ENCODE measurements at regions not wholly inside any gene's neighbourhood (a gene's known extent, or its start where the extent isn't known, plus 50 kb on each side); places are given as distances from the start of the nearest gene placed in this dataset.
"Not testable (repeated sequence)": the region's sequence is repeated elsewhere in the genome, so short reads cannot be mapped to it uniquely, and the experiment has no call there.

DNA sequence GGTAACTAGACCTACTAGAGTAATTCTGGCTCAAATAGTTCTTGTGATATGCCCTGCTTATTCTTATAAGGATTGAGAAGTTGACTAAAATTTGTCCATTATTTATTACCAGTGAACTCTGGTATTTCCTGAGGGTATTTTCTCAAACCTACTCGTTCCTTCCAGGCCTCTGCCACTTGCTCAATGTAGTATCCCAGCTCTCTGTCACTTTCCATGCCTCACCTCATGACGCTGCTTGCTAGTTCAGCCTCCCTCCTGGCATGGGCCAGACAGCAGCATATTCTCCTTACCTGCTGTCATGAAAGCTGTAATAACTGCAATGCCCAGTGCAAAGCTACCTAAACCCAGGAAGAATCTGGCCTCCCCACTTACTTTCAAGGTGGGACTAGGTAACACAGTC is 602.9 kb upstream of the ADAMTS5 start:
- DNase-seq (ENCODE audit: low spot score) = no peak

DNA sequence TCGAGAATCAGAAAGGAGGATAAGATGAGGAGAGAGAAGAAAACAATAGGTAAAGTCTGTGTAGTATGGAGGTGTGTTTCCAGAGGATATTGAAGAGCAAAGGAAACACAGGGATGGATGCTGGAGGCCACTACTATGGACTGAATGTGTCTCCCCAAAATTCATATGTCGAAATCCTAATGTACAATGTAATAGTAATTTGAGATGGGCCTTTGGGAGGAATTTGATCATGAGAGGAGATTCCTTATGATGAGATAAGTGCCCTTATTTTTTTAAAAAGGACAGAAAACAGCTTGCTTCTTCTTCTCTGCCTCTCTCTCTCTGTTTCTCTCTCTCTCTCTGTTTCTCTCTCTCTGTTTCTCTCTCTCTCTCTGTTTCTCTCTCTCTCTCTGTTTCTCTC is 602.2 kb upstream of the ADAMTS5 start:
- DNase-seq (ENCODE audit: low spot score) = no peak

DNA sequence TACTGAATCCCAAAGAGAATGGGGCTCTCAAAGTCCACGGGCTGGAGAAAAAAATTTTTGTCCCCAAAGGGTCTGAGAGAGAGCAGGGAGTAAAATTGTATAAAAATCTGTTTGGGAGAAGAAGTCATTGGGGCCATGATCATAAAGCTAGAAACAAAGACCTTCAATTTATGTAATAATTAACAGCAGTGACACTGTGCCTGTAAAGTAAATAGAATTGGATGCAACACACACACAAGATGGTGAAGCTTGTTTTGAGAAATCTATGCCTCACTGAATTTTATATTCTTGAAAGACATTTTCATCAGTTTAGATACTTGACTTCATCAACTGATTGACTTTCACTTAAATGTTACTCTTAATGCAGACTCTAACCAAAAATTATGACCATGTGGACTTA is 600.5 kb upstream of the ADAMTS5 start:
- DNase-seq (ENCODE audit: low spot score) = no peak

DNA sequence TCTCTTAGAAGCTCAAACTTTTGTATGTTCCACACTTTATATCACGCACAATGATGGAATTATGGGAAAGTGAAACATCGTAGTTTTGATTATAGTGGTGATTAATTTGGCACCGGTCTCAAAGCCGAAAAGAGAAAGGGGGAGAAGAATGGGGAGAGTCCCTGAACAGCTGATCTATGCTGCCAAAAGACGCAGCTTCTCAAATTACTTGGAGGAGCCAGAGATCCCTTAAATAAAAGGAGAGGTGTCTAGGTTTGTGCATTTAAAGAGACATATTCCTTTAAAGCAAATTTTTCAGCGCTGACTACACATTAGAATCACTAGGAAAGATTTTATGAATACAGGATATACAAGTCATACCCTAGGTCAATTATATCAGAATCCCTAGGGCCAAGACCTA is 599.6 kb upstream of the ADAMTS5 start:
- DNase-seq (ENCODE audit: low spot score) = no peak

DNA sequence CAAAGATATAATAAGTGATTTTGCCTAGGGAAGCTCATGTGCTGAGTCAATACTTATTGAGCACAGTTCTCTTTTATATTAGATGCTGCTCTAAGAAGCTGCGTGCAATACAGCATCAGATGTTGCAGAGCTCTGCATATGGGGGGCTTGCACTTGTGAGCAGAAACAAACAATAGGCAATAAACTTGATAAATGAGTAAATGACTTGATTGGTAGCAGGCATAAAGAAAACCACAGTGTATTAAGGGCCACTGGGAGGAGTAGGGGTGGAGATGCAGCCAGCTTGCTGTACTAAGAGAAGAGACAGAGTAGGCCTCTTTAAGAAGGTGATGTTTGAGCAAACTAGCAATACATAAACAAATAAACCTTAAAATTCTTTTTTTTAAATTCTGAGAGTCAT is 598.5 kb upstream of the ADAMTS5 start:
- no peak for DNase-seq (ENCODE audit: low spot score)

DNA sequence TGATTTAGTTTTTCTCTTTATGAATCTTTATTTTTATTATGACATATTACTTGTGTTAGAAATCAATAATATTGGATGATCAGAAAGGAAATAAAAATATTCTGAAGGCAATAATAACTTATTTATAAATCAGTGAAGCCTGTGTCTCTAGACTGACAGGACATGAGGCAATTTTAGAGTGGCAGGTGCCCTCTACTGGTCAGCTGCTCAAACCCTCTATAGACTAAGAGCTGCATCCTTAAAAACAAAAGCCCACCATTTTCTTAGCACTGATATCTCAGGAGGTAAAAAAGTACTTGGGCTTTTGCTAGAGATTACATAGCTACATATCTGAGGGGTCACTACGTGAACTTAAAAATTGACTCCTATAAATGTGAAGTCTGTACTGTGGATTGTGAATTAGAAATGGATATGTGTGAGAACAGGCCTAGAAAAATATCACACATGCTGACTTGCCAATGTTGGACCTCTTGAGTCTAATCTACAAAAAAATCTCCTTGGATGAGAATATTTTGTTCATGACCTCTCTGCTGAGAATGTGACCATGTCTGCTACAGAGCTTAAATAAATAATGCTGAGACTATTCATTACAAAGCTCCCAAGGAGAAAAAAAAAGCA is 597.9 kb upstream of the ADAMTS5 start:
- DNase-seq (ENCODE audit: low spot score) = peak; percentile 42

DNA sequence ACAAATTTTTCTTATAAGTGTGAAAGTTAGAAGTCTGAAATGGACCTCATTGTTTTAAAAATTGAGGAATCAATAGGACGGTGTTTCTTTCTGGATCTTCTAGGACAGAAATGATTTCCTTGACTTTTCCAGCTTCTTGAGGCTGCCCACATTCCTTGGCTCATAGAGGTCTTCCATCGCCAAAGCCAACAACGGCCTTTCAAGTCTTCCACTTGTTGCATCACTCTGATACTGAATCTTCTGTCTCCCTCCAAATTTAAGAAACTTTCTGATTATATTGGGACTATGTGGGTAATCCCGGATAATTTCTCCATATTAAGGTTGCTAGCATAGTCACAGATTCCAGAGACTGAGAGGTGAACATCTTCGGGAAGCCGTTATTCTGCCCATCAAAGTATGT is 595.4 kb upstream of the ADAMTS5 start:
- no peak for DNase-seq (ENCODE audit: low spot score)

DNA sequence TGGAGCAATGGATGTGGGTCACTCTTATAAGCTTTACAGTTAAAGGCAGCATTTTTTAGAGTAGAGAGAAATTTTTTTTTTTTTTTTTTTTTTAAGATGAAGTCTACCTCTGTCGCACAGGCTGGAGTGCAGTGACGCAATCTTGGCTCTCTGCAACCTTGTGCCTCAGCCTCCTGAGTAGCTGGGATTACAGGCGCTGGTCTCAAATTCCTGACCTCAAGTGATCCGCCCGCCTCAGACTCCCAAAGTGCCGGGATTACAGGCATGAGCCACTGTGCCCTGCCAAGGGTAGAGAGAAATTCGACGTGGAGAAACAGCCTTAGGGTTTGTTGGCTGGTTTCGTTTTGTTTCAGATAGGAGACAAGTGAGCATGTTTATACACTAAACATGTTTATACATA is 594.2 kb upstream of the ADAMTS5 start:
- DNase-seq (ENCODE audit: low spot score) = no peak

DNA sequence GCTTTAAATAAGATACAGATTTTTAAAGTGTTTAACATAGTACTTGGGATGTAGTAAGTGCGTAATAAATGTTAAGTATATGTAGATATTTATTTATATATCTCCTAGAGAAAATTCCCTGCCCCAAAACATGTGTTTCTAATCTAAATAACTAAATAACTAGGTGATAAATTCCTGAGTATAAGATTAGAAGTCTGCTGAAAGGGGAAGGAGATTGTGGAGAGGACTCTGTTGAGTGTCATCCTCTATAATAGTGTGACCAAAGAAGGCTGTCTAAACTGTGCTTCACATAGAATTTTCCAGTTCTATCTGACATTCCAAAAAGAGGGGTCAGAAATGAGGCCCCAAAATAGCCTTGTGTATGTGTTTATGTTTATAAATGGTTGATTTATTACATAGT is 590.5 kb upstream of the ADAMTS5 start:
- DNase-seq (ENCODE audit: low spot score) = no peak

DNA sequence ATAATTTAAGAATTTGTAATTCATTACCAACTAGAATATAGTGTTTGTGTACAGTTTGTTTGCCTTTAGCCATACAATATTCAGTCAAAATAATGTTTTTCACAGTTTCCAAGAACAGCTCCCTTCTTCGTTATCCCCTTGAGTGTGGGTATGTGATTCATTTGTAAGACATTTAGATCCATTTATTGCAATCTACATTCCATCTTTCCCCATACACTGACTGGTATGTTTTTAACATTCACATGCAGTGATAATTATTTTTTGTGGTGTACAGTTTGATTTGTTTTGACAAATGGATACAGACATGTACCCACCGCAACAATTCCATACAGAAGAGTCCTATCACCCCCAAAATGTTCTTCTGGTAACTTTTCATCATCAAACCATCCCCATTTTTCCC is 589.1 kb upstream of the ADAMTS5 start:
- DNase-seq (ENCODE audit: low spot score) = no peak

DNA sequence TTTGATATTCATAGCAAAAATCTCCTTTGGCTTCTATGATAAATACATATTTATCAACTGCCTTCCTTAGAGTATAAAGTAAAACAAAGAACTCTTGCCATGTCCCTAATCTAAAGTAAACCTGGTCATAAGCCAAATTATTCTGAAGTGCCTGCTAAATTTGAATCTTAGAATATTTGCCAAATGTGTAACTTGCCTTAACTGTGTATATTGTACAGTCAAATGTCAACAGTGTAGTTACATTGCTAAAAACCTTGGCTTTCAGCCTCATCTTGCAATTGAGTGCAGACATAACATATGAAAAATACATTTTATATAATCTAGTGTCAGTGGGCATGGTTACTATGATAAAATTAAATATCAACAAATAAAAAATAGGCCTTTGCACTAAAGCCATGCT is 583.4 kb upstream of the ADAMTS5 start:
- no peak for DNase-seq (ENCODE audit: low spot score)

DNA sequence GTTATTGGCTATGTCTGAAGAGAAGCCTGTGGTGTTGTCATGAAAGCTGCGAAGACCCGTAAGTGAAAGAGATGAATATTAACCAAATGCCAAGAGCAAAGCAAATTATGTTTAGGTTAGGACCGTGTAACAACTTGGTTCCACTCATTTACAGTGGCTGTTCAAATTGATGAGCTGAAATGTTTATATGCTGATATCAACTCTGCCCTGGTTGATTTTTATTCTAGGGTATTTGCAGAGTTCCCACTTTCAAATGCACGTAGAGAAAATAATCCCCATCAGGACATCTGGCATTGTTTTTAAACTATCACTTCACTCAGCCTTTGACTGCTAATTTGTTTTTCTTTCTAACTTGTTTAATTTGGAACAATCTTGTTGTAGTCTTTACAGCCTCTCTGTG is 581.6 kb upstream of the ADAMTS5 start:
- no peak for DNase-seq (ENCODE audit: low spot score)

DNA sequence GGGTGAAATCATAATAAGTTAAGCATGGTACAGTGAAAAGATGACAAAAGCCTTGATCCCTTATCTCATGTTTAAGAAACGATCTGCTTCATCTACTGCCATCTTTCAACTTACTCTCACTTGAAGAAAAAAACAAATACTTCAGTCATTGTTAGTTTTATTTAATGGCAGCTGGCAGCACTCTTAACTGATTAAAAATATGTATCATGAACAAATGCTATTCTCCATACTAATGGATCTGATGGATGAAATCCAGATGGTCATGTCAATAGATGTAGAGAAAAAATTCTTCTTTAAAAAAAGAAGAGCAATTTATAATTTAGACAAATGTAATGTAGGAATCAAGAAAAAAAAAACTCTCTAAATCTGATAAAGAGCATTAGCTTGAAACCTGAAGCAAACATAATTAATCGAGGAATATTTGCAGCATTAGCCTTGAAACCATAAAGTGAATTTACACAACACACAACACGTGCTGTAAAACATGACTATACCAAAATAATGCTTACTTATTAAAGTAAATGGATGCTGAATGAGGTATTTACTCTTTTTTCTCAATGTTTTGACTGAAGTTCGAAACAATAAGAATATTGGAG is 579.0 kb upstream of the ADAMTS5 start:
- no peak for DNase-seq (ENCODE audit: low spot score)

DNA sequence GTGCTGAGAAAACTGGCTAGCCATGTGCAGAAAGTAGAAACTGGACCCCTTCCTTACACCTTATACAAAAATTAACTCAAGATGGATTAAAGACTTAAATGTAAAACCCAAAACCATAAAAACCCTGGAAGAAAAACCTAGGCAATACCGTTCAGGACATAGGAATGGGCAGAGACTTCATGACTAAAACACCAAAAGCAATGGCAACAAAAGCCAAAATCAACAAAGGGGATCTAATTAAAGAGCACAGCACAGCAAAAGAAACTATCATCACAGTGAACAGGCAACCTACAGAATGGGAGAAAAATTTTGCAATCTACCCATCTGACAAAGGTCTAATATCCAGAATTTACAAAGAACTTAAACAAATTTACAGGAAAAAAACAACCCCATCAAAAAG is 575.2 kb upstream of the ADAMTS5 start:
- not testable (repeated sequence) for DNase-seq (ENCODE audit: low spot score)

DNA sequence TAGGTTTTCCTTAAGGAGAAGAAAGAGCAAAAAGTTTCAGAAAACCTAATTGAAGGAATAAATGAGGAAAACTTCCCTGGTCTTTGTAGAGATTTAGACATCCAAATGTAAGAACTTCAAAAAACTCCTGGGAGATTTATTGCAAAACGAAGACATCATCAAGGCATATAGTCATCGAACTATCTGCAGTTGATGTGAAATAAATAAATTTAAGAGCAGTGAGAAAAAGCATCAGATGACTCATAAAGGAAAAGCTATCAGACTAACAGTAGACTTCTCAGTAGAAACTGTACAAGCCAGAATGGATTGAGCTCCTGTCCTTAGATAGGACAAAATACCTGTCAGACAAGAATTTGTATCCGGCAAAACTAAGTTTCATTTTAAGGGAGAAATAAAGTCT is 569.4 kb upstream of the ADAMTS5 start:
- no peak for DNase-seq (ENCODE audit: low spot score)

DNA sequence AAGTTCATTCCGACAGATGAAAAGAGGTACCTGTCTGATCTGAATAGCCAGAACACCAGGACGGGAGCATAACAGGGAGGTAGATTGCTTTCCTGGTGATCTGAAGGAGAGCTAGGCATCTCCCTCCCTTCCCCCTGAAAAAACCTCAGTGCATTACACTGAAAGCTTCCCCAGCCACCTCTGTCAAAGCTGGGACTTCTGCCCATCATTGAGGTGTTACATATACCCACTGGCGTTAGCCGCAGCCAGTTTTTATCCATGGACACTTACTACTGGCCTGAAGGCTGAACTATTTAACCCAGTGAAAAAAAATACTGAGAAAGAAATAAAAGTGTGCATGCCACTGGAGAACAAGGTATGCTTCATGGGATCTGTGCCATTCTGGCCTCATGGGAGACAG is 568.3 kb upstream of the ADAMTS5 start:
- DNase-seq (ENCODE audit: low spot score) = no peak

DNA sequence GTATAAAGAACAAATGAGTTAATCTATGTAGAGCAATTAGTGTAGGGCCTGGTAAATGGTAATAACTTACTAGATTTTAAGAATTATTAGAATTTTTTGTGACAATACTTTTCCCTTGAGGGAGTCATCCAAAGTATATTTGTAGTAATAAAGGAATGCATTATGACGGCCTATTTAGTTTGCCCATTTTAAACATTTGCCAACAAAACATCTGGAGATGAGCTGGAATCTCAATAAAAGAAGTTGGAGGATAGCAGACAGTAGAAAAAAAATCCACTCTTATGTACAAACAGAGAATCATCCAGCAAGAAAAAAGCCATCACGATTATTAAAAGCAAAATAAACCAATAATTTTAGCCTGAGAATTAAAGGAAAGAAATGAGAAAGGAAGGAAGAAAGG is 567.3 kb upstream of the ADAMTS5 start:
- no peak for DNase-seq (ENCODE audit: low spot score)

DNA sequence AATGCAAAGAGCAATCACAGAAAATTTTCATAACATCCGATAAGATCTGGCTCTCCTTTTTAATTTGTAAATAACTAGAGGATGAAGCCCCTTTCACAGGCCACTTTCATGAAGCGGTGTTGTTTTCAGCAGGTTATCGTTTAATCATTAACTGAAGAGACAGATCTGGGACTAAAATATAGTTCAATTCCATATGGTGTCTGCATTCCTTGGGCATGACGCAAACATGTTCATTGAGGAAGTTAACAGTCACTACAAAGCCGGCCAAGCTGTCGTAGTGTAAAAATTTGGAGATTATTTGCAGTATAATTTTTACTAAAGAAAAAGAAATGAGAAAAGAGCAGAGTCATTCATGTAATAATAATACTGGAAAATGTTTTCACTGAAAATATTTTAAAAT is 565.2 kb upstream of the ADAMTS5 start:
- DNase-seq (ENCODE audit: low spot score) = no peak

DNA sequence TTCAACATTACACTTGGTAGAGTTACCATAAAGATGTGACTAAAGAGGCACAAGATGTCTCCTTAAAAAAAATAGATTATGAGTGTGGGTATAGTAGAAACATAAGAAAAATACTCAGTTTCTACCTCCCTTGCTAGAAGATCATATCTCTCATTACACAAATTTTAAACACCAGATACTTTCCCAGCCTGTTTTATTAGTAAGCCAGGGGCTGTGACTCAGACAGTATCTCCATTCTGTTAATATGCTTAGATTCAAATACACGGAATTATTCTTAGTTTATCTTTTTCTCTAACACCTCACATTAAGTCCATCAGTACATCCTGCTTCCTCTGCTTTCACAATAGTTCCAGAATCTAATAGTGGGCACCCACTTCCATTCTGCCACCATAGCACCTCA is 561.8 kb upstream of the ADAMTS5 start:
- DNase-seq (ENCODE audit: low spot score) = no peak

DNA sequence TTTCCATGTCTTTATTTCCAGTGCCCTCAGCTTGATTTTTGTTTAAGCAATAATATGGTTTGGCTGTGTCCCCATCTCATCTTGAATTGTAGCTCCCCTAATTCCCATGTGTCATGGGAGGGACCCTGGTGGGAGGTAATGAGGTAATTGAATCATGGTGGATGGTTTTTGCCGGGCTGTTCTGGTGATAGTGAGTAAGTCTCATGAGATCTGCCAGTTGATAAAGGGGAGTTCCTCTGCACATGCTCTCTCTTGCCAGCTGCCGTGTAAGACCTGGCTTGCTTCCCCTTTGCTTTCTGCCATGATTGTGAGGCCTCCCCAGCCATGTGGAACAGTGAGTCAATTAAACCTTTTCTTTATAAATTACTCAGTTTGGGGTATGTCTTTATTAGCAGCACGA is 559.6 kb upstream of the ADAMTS5 start:
- DNase-seq (ENCODE audit: low spot score) = no peak

DNA sequence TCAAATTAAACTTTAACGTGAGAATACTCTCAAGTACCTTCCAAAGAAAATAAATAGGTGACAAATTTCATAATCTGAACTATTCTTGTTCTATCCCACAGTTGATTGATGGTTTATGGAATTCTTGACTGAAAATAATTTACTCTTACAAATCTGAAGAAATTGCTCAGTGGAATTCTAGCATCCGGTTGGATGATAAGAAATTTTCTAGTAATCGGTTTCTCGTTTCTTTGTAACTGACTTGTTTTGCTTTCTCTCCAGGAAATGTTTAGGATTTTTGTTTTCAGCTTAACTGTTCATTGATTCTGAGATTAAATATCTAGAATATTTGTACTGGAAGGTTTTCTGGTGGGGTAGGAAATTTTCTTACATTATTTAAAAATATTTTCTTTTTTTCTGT is 558.9 kb upstream of the ADAMTS5 start:
- no peak for DNase-seq (ENCODE audit: low spot score)

DNA sequence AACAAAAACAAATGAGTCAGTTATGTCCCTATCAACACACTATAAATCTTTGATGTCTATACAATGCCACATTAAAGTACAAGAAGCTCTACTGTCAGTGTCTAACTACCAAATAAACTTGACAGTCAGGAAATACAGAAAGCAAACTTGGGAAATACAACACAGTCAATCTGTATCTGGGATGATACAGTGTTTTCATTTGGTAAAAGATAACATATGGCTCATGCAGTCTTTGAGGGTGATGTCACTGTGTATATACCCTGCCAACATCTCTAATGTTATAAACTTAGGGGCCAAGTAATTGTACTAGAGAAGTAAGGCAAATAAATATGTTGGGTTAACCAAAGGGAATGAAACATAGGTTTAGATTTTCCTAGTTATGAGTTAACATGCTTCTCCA is 552.5 kb upstream of the ADAMTS5 start:
- no peak for DNase-seq (ENCODE audit: low spot score)

DNA sequence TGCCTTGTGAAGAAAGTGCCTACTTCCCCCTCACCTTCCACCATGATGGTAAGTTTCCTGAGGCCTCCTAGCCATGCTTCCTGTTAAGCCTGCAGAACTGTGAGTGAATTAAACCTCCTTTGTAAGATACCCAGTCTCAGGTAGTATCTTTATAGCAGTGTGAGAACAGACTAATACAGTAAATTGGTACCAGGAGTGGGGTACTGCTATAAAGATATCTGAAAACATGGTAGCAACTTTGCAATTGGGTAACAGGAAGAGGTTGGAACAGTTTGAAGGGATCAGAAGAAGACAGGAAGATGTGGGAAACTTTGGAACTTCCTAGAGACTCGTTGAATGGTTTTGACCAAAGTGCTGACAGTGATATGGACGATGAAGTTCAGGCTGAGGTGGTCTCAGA is 550.3 kb upstream of the ADAMTS5 start:
- not testable (repeated sequence) for DNase-seq (ENCODE audit: low spot score)

DNA sequence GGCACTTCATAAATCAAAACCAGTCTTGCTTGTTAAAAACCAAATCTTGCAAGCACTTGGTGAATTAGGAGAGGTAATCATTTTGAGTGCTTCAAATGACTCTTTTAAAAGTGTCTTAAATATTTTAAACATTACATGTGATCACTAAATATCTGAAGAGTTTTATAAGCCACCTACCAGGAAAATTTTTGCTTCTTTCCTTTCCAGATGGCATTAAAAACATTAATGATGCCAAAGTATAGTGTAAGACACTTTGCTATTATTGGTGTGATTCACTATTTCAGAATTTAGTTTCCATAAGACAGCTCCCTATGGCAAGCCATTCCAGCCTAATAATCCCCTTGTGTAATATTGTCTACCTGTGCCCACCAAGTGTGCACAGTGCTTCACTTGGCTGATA is 548.8 kb upstream of the ADAMTS5 start:
- DNase-seq (ENCODE audit: low spot score) = no peak

DNA sequence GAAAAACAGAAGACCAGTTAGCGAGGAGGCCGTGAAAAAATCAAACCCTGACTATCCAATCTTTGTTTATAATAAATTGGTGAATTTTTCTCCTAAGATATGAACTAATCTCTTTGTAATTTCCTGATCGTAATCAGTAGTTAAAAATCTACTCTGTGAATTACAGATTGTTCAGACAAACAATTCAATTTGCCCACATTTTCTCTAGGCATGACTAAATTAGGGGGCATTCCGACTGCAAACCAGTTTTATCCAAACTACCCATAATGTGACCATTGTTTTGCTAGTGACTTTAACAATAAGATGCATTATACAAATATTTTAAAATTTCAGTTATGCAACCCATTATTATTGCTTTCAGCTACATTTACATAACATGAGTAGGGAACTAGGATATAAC is 546.9 kb upstream of the ADAMTS5 start:
- DNase-seq (ENCODE audit: low spot score) = no peak
